ENCODE measurements at regions not wholly inside any gene's neighbourhood (a gene's known extent, or its start where the extent isn't known, plus 50 kb on each side); places are given as distances from the start of the nearest gene placed in this dataset.

DNA sequence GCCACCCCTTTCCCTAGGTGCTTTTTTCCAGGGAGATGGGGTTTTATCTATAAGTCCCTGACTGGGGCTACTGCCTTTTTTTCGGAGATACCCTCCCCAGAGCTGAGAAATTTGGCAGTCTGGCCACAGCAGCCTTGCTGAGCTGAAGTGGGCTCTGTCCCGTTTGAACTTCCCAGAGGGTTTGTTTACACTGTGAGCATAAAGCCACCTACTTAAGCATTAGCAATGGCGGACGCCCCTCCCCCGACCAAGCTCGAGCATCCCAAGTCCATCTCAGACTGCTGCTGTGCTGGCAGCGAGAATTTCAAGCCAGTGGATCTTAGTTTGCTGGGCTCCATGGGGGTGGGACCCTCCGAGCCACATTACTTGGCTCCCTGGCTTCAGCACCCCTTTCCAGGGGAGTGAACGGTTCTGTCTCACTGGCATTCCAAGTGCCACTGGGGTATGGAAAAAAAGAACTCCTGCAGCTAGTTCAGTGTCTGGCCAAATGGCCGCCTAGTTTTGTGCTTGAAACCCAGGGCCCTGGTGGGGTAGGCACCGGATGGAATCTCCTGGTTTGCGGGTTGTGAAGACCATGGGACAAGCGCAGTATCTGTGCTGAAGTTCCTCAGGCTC is 456.4 kb upstream of the HTR2C start:
- 71 to 90% (median 80%) methylated on average over 4 to 13 of the region's 13 CpGs for WGBS, 5 donors
- intact Hi-C loops (cut with DNase I; ENCODE audit: low total_unique reads), result no loop called here
- Histone ChIP-seq H3K27ac (no peak overlapping the region), H3K4me3 (no peak overlapping the region), H3K9me3 (no peaks in the 10 kb centered on the region), H3K4me1 (no peaks in the 10 kb centered on the region), H3K27me3 (replicated peaks in 1 of 7) (peaks cover 0 to 7% (median 0%) of the 10 kb centered on the region in 7 donors), H3K36me3 (no peaks in the 10 kb centered on the region)
- DNase-seq, result no peak
- no peak for TF ChIP-seq POLR2A (IDR thresholded peaks at IDR 0.05)
- no peak for TF ChIP-seq POLR2AphosphoS5 (IDR thresholded peaks at IDR 0.05)
- TF ChIP-seq, protein P1, sequence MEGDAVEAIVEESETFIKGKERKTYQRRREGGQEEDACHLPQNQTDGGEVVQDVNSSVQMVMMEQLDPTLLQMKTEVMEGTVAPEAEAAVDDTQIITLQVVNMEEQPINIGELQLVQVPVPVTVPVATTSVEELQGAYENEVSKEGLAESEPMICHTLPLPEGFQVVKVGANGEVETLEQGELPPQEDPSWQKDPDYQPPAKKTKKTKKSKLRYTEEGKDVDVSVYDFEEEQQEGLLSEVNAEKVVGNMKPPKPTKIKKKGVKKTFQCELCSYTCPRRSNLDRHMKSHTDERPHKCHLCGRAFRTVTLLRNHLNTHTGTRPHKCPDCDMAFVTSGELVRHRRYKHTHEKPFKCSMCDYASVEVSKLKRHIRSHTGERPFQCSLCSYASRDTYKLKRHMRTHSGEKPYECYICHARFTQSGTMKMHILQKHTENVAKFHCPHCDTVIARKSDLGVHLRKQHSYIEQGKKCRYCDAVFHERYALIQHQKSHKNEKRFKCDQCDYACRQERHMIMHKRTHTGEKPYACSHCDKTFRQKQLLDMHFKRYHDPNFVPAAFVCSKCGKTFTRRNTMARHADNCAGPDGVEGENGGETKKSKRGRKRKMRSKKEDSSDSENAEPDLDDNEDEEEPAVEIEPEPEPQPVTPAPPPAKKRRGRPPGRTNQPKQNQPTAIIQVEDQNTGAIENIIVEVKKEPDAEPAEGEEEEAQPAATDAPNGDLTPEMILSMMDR (IDR thresholded peaks at IDR 0.05 in 8 of 11, conservative IDR thresholded peaks at IDR 0.05 in 3 of 11), result no peak

DNA sequence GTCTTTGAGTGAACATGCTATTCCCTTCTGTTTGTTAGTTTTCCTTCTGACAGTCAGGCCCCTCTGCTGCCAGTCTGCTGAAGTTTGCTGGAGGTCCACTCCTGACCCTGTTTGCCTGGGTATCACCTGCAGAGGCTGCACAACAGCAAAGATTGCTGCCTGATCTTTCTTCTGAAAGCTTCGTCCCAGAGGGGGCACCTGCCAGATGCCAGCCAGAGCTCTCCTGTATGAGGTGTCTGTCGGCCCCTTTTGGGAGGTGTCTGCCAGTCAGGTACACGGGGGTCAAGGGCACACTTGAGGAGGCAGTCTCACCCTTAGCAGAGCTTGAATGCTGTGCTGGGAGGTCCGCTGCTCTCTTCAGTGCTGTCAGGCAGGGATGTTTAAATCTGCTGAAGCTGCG is 456.9 kb upstream of the HTR2C start:
- intact Hi-C loops (cut with DNase I; ENCODE audit: low total_unique reads), result no loop called here
- no peak for TF ChIP-seq POLR2AphosphoS5 (IDR thresholded peaks at IDR 0.05)
- TF ChIP-seq, protein P1 (IDR thresholded peaks at IDR 0.05 in 8 of 11, conservative IDR thresholded peaks at IDR 0.05 in 3 of 11), result no peak
- no peak for TF ChIP-seq POLR2A (IDR thresholded peaks at IDR 0.05)
- DNase-seq, result no peak
- Histone ChIP-seq H3K4me1 (no peaks in the 10 kb centered on the region), H3K27ac (no peak overlapping the region), H3K4me3 (no peak overlapping the region), H3K27me3 (replicated peaks in 1 of 7) (peaks cover 0 to 7% (median 0%) of the 10 kb centered on the region in 7 donors), H3K9me3 (no peaks in the 10 kb centered on the region), H3K36me3 (no peaks in the 10 kb centered on the region)
- WGBS, 5 donors, result 76 to 100% (median 86%) methylated on average over 1 to 5 of the region's 5 CpGs

DNA sequence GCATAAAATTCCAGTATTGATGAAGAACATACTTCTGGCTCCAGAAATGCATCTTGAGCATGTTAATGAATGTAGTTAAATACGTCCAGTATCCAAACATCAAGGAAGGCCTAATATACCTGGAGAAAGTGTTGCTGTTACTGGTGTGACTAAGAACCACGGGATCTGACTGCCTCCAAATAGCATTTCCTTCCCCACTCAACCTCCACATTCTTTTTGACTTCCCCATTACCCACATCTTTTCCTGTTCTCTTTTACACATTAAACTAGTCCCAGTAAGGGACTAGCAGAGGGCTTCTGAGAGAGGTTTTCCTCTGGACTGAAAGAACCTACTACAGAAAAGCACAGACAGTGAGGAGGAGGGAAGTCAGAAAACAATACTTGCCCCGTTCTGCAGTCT is 482.8 kb upstream of the HTR2C start:
- 23 to 35% (median 33%) methylated on average over 3 of the region's 3 CpGs for WGBS, 5 donors
- H3K36me3 ChIP-seq, result no peaks in the 10 kb centered on the region
- no peaks in the 10 kb centered on the region for H3K9me3 ChIP-seq
- H3K27ac ChIP-seq, result no peak overlapping the region
- no peaks in the 10 kb centered on the region for H3K4me1 ChIP-seq
- H3K27me3 ChIP-seq (replicated peaks in 1 of 7), result no peaks in the 10 kb centered on the region
- intact Hi-C loops (cut with DNase I; ENCODE audit: low total_unique reads), result no loop called here
- no peak for DNase-seq
- H3K4me3 ChIP-seq, result no peak overlapping the region
- TF ChIP-seq, protein P1 (IDR thresholded peaks at IDR 0.05 in 8 of 11, conservative IDR thresholded peaks at IDR 0.05 in 3 of 11), result no peak
- no peak for TF ChIP-seq POLR2AphosphoS5 (IDR thresholded peaks at IDR 0.05)
- TF ChIP-seq POLR2A (IDR thresholded peaks at IDR 0.05), result no peak

DNA sequence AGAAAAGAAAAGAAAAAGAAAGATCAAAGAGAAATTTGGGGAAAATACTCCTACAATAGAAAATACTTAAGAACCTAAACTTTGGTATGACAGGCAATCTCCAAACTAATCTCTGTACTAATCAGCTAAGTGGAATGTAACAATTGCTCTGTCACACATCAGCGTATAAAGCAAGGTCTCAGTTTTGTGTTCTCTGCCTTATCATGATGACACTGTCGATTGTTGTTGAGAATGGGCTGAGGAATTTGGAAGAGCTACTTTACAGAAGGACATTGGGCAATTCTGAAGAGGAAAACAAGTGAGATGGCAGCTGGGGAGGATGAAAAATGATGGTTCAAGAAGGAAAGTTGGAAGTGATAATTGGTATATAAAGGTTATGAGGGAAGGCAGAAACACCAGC is 486.0 kb upstream of the HTR2C start:
- WGBS, 5 donors, result 61 to 85% (median 72%) methylated on average over 2 of the region's 2 CpGs
- no peak for DNase-seq

More for the DNA sequence above, 486.0 kb upstream of the HTR2C start:
- TF ChIP-seq, protein P1 (IDR thresholded peaks at IDR 0.05 in 8 of 11, conservative IDR thresholded peaks at IDR 0.05 in 3 of 11), result no peak
- TF ChIP-seq POLR2AphosphoS5 (IDR thresholded peaks at IDR 0.05) (no peak), POLR2A (IDR thresholded peaks at IDR 0.05) (no peak)
- Histone ChIP-seq H3K27ac (no peak overlapping the region), H3K4me3 (no peak overlapping the region), H3K36me3 (no peaks in the 10 kb centered on the region), H3K27me3 (replicated peaks in 1 of 7) (no peaks in the 10 kb centered on the region), H3K4me1 (no peaks in the 10 kb centered on the region), H3K9me3 (peaks cover 0 to under 1% (median 0%) of the 10 kb centered on the region in 8 donors)
- intact Hi-C loops (cut with DNase I; ENCODE audit: low total_unique reads), result no loop called here
